ENCODE measurements at regions not wholly inside any gene's neighbourhood (a gene's known extent, or its start where the extent isn't known, plus 50 kb on each side); places are given as distances from the start of the nearest gene placed in this dataset.

DNA sequence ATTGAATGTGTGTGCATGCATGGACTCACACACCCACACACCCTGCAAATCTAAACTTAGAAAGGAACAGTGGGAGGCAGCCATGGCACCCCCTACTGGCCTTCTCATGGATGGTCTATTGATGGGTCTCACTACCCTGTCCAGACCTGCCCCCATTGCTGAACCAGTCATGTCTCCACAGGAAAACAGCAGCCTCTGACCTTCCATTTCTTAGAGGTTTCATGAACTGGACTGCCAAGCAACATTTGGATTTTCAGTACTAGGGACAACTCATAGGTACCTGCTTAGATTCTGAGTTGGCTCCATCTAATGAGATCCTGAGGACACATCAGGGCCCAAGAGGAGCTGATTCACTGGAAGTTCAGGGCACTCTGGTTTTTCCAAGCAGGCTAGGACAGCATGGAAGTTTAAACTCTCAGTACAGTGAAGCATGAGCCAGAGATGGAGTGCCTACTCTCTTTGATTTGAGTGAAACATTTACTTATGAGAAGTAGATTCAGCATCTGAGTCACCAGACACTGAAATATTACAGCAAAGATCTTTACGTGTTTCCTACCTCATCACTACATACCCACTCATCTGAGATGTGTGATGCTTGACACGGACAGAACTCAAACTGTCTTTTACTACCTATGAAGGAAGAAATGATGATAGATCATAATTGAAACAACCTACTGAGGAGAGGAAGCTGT, 98.9 kb upstream of the PLEKHG7 start:
- TF ChIP-seq, protein P1, sequence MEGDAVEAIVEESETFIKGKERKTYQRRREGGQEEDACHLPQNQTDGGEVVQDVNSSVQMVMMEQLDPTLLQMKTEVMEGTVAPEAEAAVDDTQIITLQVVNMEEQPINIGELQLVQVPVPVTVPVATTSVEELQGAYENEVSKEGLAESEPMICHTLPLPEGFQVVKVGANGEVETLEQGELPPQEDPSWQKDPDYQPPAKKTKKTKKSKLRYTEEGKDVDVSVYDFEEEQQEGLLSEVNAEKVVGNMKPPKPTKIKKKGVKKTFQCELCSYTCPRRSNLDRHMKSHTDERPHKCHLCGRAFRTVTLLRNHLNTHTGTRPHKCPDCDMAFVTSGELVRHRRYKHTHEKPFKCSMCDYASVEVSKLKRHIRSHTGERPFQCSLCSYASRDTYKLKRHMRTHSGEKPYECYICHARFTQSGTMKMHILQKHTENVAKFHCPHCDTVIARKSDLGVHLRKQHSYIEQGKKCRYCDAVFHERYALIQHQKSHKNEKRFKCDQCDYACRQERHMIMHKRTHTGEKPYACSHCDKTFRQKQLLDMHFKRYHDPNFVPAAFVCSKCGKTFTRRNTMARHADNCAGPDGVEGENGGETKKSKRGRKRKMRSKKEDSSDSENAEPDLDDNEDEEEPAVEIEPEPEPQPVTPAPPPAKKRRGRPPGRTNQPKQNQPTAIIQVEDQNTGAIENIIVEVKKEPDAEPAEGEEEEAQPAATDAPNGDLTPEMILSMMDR (conservative IDR thresholded peaks at IDR 0.05; ENCODE audit: low read depth, low read length) = 0 out of 2 replicates have a peak, but pooled peaks have one; percentile 22
- TF ChIP-seq EZH2 (IDR thresholded peaks at IDR 0.05; ENCODE audit: borderline replicate concordance, low read depth, low read length, poor library complexity, severe bottlenecking) = no peak

All from A673 (cell line).